Thymus (tissue), 11 donors: ENCODE measurements at regions not wholly inside any gene's neighbourhood (a gene's known extent, or its start where the extent isn't known, plus 50 kb on each side); places are given as distances from the start of the nearest gene placed in this dataset.

ENCODE experiments used
- DNase-seq, 9 donors: peaks; one replicate each; pipeline ENCODE4 v3.0.0-alpha.2; 2013; ENCODE audit warnings: low spot score in 9 of 9, low read depth in 6 of 9, missing footprints in 1 of 9
- H3K27ac ChIP-seq, 2 donors: one replicate each; pipeline ENCODE4 v1.5.1; 2013; ENCODE audit warnings: control low read depth in 1 of 2, low read depth in 1 of 2, low read length in 1 of 2, mild to moderate bottlenecking in 1 of 2, moderate library complexity in 1 of 2
- H3K27me3 ChIP-seq, 2 donors: one replicate each; pipeline ENCODE4 v1.5.1; 2013; ENCODE audit warnings: low read length in 1 of 2; ENCODE audit not compliant: control insufficient read depth in 2 of 2, insufficient read depth in 1 of 2
- H3K36me3 ChIP-seq, 2 donors: one replicate each; pipeline ENCODE4 v1.5.1; 2013; ENCODE audit warnings: low read length in 1 of 2, mild to moderate bottlenecking in 1 of 2, moderate library complexity in 1 of 2; ENCODE audit not compliant: control insufficient read depth in 2 of 2, insufficient read depth in 2 of 2
- H3K4me1 ChIP-seq, 2 donors: one replicate each; pipeline ENCODE4 v1.5.1; 2013; ENCODE audit warnings: low read length in 2 of 2; ENCODE audit not compliant: control insufficient read depth in 2 of 2, insufficient read depth in 2 of 2
- H3K4me3 ChIP-seq, 2 donors: one replicate each; pipeline ENCODE4 v1.5.1; 2013; ENCODE audit warnings: low read length in 2 of 2, control low read depth in 1 of 2, mild to moderate bottlenecking in 1 of 2
- H3K9me3 ChIP-seq, 2 donors: one replicate each; pipeline ENCODE4 v1.5.1; 2013; ENCODE audit warnings: low read length in 1 of 2, mild to moderate bottlenecking in 1 of 2; ENCODE audit not compliant: control insufficient read depth in 2 of 2, insufficient read depth in 1 of 2
- WGBS: extraction: QIAGEN DNeasy Blood & Tissue Kit; methylation state at CpG from one replicate; pipeline ENCODE4 v1.1.7; 2013; 5-methylcytosine and 5-hydroxymethylcytosine counted together
- donor health status: healthy.

DNA sequence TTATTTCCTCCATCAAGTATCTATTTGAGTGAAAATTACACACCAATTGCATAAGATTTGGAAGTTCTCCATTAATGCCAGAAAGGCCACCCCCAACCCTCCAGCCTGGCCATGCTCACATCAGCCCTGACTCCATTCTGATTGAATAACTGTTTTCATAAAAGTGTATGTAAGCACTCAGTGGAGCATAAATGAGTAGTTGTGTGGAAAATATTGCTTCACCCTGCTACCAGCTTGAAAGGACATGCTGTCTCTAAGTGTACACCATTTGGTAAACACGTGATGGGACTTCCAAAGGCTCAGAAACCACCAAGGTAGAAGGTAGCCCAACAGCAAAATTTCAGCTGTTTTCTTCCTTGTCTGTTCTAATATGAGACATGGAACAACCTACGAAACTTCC, 393.8 kb downstream of the ZNF385D start:
- no peaks in the 10 kb centered on the region for H3K9me3 ChIP-seq
- no peaks in the 10 kb centered on the region for H3K36me3 ChIP-seq
- H3K4me1 ChIP-seq, result no peaks in the 10 kb centered on the region
- no peaks in the 10 kb centered on the region for H3K27me3 ChIP-seq
- no peak overlapping the region for H3K4me3 ChIP-seq
- no peak overlapping the region for H3K27ac ChIP-seq
- DNase-seq, result no peak
- WGBS, result 85% methylated on average over 2 of the region's 2 CpGs

DNA sequence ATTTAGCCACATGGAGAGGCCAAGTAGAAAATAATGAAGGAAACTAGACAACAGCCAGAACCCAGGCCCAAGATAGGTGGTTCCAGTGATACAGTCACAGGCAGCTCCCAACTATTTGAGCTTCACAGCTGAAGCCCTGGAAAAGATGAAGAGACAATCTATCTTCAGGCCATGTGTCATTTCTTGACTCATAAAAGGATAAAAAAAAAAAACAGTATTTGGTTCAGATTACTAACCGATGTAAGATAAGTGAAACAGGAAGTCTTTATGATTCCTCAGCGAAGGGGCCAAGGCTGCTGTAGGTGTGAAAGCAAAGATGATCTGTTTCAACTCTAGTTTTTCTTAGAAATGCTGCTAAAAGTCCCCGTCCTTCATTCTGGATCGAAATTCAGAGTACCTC, 394.6 kb downstream of the ZNF385D start:
- Histone ChIP-seq H3K4me1 (no peaks in the 10 kb centered on the region), H3K36me3 (no peaks in the 10 kb centered on the region), H3K9me3 (no peaks in the 10 kb centered on the region), H3K4me3 (no peak overlapping the region), H3K27ac (no peak overlapping the region), H3K27me3 (no peaks in the 10 kb centered on the region)
- WGBS, result 88% methylated on average over 4 of the region's 4 CpGs
- no peak for DNase-seq

DNA sequence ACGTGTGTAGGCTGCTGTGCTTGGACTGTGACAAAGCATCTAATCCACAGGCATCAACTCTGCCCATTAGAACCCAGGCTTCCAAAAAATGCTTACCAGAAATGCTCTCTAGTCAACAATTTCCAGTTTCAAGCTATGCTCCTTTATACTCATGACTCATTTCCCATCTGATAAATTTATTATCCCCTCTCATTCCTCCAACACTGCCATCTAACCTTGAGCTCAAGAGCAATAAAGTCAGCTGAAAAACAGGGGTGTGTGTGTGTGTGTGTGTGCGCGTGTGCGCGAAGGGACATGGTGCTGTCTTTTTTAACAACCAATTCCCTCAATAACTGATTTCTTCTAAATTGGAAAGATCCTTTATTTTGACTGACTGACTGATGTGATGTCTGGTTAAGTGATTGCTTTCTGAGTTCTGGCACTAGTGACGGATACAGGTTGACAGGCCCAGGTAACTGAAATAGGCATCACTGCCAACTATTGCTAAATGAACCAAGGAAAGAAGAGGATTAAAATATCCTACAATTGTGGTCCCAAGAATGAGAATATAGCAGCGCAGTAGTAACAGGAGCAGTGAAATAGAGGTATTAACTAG, 405.5 kb downstream of the ZNF385D start:
- WGBS, result 87% methylated on average over 7 of the region's 7 CpGs
- H3K27me3 ChIP-seq, result no peaks in the 10 kb centered on the region

DNA sequence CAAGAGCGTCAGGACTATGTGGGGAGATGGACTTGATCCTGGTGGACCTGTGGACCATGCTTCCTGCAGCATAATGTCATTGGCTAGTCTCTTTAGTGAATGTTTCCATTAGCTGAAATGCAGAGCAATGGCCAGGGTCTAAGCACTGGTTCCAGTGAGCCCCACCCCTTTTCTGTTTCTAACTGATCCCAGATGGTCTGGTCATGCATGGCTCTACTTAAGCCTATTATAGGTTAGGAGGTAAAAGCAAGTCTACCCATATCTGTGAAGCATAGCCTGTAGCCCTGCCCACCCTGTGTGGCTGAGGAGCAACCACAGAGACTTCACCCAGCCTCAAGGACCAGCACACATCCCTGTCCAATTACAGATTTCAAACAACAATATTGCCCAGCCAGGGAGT, 419.2 kb downstream of the ZNF385D start:
- WGBS, result 94% methylated on average over 1 of the region's 1 CpG
- no peak overlapping the region for H3K27ac ChIP-seq
- H3K27me3 ChIP-seq, result no peaks in the 10 kb centered on the region
- no peak for DNase-seq
- H3K36me3 ChIP-seq, result no peaks in the 10 kb centered on the region
- no peaks in the 10 kb centered on the region for H3K9me3 ChIP-seq
- no peaks in the 10 kb centered on the region for H3K4me1 ChIP-seq
- H3K4me3 ChIP-seq, result no peak overlapping the region

More for the DNA sequence above, 405.5 kb downstream of the ZNF385D start:
- DNase-seq, result no peak
- no peaks in the 10 kb centered on the region for H3K4me1 ChIP-seq
- H3K4me3 ChIP-seq, result no peak overlapping the region
- H3K27ac ChIP-seq, result no peak overlapping the region
- no peaks in the 10 kb centered on the region for H3K36me3 ChIP-seq
- H3K9me3 ChIP-seq, result no peaks in the 10 kb centered on the region

DNA sequence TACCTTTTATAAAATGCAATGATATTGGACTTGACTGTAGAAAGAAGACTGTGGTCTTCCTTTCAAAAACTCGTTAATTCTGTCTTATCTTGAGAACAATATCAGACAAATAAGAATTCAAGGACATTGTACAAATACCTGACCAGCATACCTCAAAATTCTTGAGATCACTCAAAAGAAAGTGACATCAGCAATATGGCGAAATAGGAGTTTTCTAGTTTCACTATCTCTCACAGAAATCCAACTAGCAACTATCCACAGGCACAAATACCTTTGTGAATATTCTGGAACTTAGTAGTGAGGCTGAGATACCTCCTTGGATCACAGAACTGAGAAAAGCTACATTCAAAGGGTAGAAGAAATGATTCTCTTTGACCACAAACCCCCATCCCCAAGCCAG, 419.7 kb downstream of the ZNF385D start:
- Histone ChIP-seq H3K4me1 (no peaks in the 10 kb centered on the region), H3K4me3 (no peak overlapping the region), H3K27me3 (no peaks in the 10 kb centered on the region), H3K9me3 (no peaks in the 10 kb centered on the region), H3K36me3 (no peaks in the 10 kb centered on the region), H3K27ac (no peak overlapping the region)
- 61% methylated on average over 2 of the region's 2 CpGs for WGBS
- no peak for DNase-seq

DNA sequence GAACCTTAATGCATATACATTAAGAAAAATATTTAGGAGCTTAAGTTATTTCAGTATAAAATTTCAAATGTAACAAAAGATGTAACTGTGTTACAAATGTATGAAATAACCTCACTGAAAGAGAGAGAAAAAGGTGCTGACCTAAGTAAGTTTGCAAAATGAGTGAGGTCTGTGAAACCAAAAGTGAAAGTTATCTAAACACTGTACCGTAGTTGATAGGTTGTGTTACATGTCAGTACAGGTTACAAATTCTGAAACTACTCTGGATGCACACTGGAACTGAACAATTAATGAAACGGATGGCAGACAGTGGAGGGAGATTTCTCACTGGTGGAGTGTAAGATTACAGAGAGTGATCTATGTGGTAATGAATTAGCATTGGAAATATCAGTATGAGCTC, 420.7 kb downstream of the ZNF385D start:
- DNase-seq, result peak in 3 of 9 donors; percentile 0 to 14 (median 5)
- Histone ChIP-seq H3K27me3 (no peaks in the 10 kb centered on the region), H3K4me1 (no peaks in the 10 kb centered on the region), H3K27ac (no peak overlapping the region), H3K4me3 (no peak overlapping the region), H3K9me3 (no peaks in the 10 kb centered on the region), H3K36me3 (no peaks in the 10 kb centered on the region)
- WGBS, result 7% methylated on average over 2 of the region's 2 CpGs

DNA sequence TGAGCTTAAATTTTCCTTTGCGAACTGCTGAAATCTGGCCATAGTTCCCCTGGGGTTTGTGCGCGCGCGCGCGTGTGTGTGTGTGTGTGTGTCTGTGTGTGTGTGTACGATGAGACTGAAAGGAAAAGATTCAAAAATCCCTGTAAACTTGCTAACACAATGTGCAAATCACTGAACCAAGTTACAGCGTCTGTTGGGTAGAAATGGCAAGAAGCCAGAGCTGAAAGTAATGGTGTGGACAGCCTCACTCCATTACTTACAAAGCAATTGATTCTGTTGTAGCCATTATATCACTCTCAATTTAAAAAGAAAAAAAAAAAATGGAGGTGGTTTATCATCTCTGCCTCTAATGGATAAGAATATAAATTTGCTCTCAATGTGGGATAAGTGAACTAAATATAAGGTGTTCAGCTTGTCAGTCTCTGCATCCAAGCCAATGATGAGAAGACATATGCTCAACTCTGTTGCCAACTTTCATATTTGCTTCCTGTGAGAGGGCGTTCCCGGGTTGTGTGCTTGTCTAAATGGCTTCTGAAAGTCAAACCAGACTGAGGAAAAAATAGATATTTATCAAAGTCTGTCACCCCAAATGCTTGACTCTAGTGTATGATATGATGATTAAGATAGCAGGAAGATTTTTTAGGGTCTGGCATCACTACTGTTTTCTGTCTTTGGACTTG, 422.2 kb downstream of the ZNF385D start:
- Histone ChIP-seq H3K27ac (no peak overlapping the region), H3K9me3 (no peaks in the 10 kb centered on the region), H3K4me3 (no peak overlapping the region), H3K4me1 (no peaks in the 10 kb centered on the region), H3K36me3 (no peaks in the 10 kb centered on the region), H3K27me3 (no peaks in the 10 kb centered on the region)
- WGBS, result 95% methylated on average over 11 of the region's 11 CpGs
- no peak for DNase-seq

DNA sequence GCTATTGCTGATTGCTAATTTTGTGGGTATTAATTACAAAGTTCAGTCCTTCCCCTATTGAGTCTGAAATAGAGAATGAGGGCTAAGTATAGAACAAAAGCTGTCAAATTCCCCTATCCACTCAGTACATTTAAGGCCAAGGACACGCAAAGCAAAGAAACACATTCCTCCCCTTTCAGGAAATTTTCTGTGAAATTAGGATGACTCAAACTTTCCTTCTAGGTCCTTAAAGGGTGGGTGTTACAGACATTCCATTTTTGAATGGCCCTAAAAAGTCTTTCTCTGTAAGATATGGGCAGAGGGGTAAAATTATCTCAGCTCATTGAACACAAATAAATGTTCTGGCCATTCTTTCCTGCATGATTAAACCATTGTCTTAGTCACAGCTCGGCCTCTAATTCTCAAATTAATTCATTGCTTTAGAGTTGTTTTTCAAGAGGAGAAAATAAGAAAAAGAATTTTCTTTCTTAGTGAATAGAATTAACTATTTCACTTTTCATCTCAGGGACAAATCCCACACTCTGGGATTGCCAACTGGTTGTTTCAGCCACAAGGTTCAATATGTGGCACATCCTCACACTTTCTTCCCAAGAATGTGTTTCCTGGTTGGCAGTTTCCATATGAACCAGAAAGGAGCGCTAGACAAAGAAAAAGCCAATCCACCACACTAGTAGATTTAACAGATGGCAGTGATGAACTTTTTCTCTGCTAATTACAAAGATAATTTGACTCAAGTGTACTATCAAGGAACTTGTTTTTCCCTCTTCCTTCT, 424.1 kb downstream of the ZNF385D start:
- Histone ChIP-seq H3K27ac (no peak overlapping the region), H3K4me1 (no peaks in the 10 kb centered on the region), H3K9me3 (no peaks in the 10 kb centered on the region), H3K4me3 (no peak overlapping the region), H3K27me3 (no peaks in the 10 kb centered on the region), H3K36me3 (no peaks in the 10 kb centered on the region)
- no peak for DNase-seq
- WGBS, result 95% methylated on average over 3 of the region's 3 CpGs

DNA sequence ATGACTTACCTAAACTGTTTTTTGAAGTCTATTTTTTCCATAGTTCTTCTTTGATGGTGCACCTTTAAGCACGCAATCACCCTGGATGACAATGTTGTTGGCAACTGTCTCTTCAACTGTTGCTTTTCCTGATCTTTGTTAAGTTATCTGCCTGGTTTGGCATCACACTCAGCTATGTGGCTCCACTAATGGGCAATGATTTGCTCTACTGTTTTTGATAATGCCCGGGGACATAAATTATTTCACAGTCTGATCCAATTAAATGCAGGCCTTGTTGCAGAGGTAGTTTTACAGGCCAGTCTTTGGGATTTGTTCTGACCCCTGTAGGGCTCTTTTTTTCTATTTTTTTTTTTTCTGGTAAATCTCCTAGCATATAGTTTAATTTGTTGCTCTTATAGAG, 436.3 kb downstream of the ZNF385D start:
- DNase-seq, result no peak
- H3K36me3 ChIP-seq, result no peaks in the 10 kb centered on the region
- no peak overlapping the region for H3K27ac ChIP-seq
- H3K4me3 ChIP-seq, result no peak overlapping the region
- H3K27me3 ChIP-seq, result no peaks in the 10 kb centered on the region
- H3K9me3 ChIP-seq, result no peaks in the 10 kb centered on the region
- 96% methylated on average over 2 of the region's 2 CpGs for WGBS
- H3K4me1 ChIP-seq, result no peaks in the 10 kb centered on the region
